ENCODE measurements at regions not wholly inside any gene's neighbourhood (a gene's known extent, or its start where the extent isn't known, plus 50 kb on each side); places are given as distances from the start of the nearest gene placed in this dataset.

GRCh38 chr10:7046615-7047014 is 364.2 kb downstream of the SFMBT2 start:
- intact Hi-C loops (cut with micrococcal nuclease), result no loop called here
- POLR2A ChIA-PET, result no interaction called here
- Histone ChIP-seq H3K9ac (ENCODE audit: low read length) (no peak overlapping the region), H4K20me1 (ENCODE audit: insufficient read depth) (no peaks in the 10 kb centered on the region), H3K9me2 (ENCODE audit: insufficient read depth) (no peaks in the 10 kb centered on the region), H3K4me2 (ENCODE audit: low read length) (no peak overlapping the region), H3K36me3 (ENCODE audit: control insufficient read depth in 1 of 2, insufficient read depth in 2 of 2, low read length in 2 of 2) (no peaks in the 10 kb centered on the region), H3K4me1 (ENCODE audit: control insufficient read depth in 1 of 2, insufficient read depth in 2 of 2, low read length in 2 of 2) (no peaks in the 10 kb centered on the region), H3K27me3 (ENCODE audit: insufficient read depth, low read length) (peaks cover 8% of the 10 kb centered on the region; the same call in 1 of the 2 replicates), H3K9me3 (ENCODE audit: control insufficient read depth in 1 of 2, insufficient read depth in 1 of 2, low read depth in 1 of 2, low read length in 2 of 2) (no peaks in the 10 kb centered on the region), H3K4me3 (replicated peaks in 1 of 2; ENCODE audit: low read depth in 1 of 2, low read length in 2 of 2) (no peak overlapping the region), H3K27ac (ENCODE audit: low read depth, low read length) (no peak overlapping the region), H2AFZ (ENCODE audit: low read depth, low read length, poor library complexity, severe bottlenecking) (no peak overlapping the region), H3K79me2 (ENCODE audit: insufficient read depth, low read length) (no peaks in the 10 kb centered on the region)
- RAD21 ChIA-PET (ENCODE audit: low non-redundant PET in 1 of 2, low total read pairs in 2 of 2, uncharacterized antibody in 2 of 2, unreplicated experiment in 2 of 2), result no interaction called here
- DNase-seq (ENCODE audit: low read depth, low spot score) (no peak), ATAC-seq (no peak)
- TF ChIP-seq, protein P1, sequence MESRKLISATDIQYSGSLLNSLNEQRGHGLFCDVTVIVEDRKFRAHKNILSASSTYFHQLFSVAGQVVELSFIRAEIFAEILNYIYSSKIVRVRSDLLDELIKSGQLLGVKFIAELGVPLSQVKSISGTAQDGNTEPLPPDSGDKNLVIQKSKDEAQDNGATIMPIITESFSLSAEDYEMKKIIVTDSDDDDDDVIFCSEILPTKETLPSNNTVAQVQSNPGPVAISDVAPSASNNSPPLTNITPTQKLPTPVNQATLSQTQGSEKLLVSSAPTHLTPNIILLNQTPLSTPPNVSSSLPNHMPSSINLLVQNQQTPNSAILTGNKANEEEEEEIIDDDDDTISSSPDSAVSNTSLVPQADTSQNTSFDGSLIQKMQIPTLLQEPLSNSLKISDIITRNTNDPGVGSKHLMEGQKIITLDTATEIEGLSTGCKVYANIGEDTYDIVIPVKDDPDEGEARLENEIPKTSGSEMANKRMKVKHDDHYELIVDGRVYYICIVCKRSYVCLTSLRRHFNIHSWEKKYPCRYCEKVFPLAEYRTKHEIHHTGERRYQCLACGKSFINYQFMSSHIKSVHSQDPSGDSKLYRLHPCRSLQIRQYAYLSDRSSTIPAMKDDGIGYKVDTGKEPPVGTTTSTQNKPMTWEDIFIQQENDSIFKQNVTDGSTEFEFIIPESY (IDR thresholded peaks at IDR 0.05; ENCODE audit: extremely low read depth, insufficient replicate concordance, low read length), result no peak
- TF ChIP-seq, protein P2, sequence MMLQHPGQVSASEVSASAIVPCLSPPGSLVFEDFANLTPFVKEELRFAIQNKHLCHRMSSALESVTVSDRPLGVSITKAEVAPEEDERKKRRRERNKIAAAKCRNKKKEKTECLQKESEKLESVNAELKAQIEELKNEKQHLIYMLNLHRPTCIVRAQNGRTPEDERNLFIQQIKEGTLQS (IDR thresholded peaks at IDR 0.05), result no peak
- TF ChIP-seq SIN3A (IDR thresholded peaks at IDR 0.05; ENCODE audit: low read depth) (no peak), ELF1 (IDR thresholded peaks at IDR 0.05; ENCODE audit: borderline replicate concordance, low read depth) (no peak), RAD21 (IDR thresholded peaks at IDR 0.05; ENCODE audit: low read depth) (no peak), ZFX (IDR thresholded peaks at IDR 0.05) (no peak), EZH2 (IDR thresholded peaks at IDR 0.05) (no peak), SP1 (IDR thresholded peaks at IDR 0.05; ENCODE audit: low read depth) (no peak), YY1 (IDR thresholded peaks at IDR 0.05; ENCODE audit: extremely low read depth, insufficient replicate concordance, low read depth, low read length) (no peak), REST (IDR thresholded peaks at IDR 0.05; ENCODE audit: low read depth) (no peak), CEBPB (IDR thresholded peaks at IDR 0.05; ENCODE audit: low read depth) (no peak), CTCF (IDR thresholded peaks at IDR 0.05 in 2 of 3, conservative IDR thresholded peaks at IDR 0.05 in 1 of 3; ENCODE audit: borderline replicate concordance in 1 of 3, insufficient read depth in 1 of 3, low read depth in 2 of 3, low read length in 2 of 3) (no peak), CBX3 (IDR thresholded peaks at IDR 0.05; ENCODE audit: low read depth) (no peak), ZNF274 (IDR thresholded peaks at IDR 0.05; ENCODE audit: low read depth, low read length) (no peak), JUND (IDR thresholded peaks at IDR 0.05) (no peak), SRF (IDR thresholded peaks at IDR 0.05; ENCODE audit: low read depth) (no peak), EGR1 (IDR thresholded peaks at IDR 0.05; ENCODE audit: low read depth) (no peak)
- TF ChIP-seq, protein P3, sequence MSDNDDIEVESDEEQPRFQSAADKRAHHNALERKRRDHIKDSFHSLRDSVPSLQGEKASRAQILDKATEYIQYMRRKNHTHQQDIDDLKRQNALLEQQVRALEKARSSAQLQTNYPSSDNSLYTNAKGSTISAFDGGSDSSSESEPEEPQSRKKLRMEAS (IDR thresholded peaks at IDR 0.05), result no peak
- BruUV-seq (replicated peaks), result no TSS peak
- CTCF ChIA-PET, result no interaction called here

Measured in HCT116 (cell line).